Suprapubic skin (tissue), 4 donors: ENCODE measurements at regions not wholly inside any gene's neighbourhood (a gene's known extent, or its start where the extent isn't known, plus 50 kb on each side); places are given as distances from the start of the nearest gene placed in this dataset.

Experiments used
- DNase-seq, 2 donors: peaks; one replicate each; pipeline ENCODE4 v3.0.0-alpha.2; 2019; ENCODE audit warnings: low spot score in 2 of 2
- H3K27ac ChIP-seq: fragments of 200-600 bp; sonication (generic); one replicate; pipeline ENCODE4 v1.5.1; 2019
- H3K27me3 ChIP-seq: fragments of 200-600 bp; sonication (generic); one replicate; pipeline ENCODE4 v1.5.1; 2019
- H3K36me3 ChIP-seq: fragments of 200-600 bp; sonication (generic); one replicate; pipeline ENCODE4 v1.5.1; 2019
- H3K4me1 ChIP-seq: fragments of 200-600 bp; sonication (generic); one replicate; pipeline ENCODE4 v1.5.1; 2019
- H3K4me3 ChIP-seq: fragments of 200-600 bp; sonication (generic); one replicate; pipeline ENCODE4 v1.5.1; 2019; ENCODE audit warnings: mild to moderate bottlenecking
- H3K9me3 ChIP-seq: fragments of 200-600 bp; sonication (generic); one replicate; pipeline ENCODE4 v1.5.1; 2019
- CTCF ChIP-seq, 2 donors: fragments of 200-600 bp in 1 of 2; fragments of 450-650 bp in 1 of 2; sonication (generic) in 1 of 2; IDR thresholded peaks; one replicate each; pipeline ENCODE4 v1.5.1; 2016 to 2019; ENCODE audit warnings: antibody characterized with exemption in 2 of 2, mild to moderate bottlenecking in 1 of 2, moderate library complexity in 1 of 2
- EP300 ChIP-seq: sonication (generic); formaldehyde crosslinking; IDR thresholded peaks from one replicate; pipeline ENCODE4 v1.6.1; 2017; ENCODE audit warnings: antibody characterized with exemption
- POLR2A ChIP-seq, 2 donors: fragments of 450-650 bp; IDR thresholded peaks; one replicate each; pipeline ENCODE4 v1.6.1; 2017; ENCODE audit warnings: antibody characterized with exemption in 2 of 2, mild to moderate bottlenecking in 2 of 2, moderate library complexity in 2 of 2
- POLR2AphosphoS5 ChIP-seq, 3 donors: sonication (generic); formaldehyde crosslinking; IDR thresholded peaks; one replicate each; pipeline ENCODE4 v1.6.1; 2017; ENCODE audit warnings: antibody characterized with exemption in 3 of 3
- WGBS: methylation state at CpG from one replicate; pipeline ENCODE4 v1.1.5; 2018; 5-methylcytosine and 5-hydroxymethylcytosine counted together

- Histone ChIP-seq H3K27ac (no peak overlapping the region), H3K27me3 (no peaks in the 10 kb centered on the region), H3K4me3 (no peak overlapping the region), H3K4me1 (no peaks in the 10 kb centered on the region), H3K9me3 (no peaks in the 10 kb centered on the region), H3K36me3 (no peaks in the 10 kb centered on the region)
- WGBS: 67% methylated on average over 2 of the region's 2 CpGs
- TF ChIP-seq CTCF (IDR thresholded peaks at IDR 0.05) (no peak), POLR2AphosphoS5 (IDR thresholded peaks at IDR 0.05) (no peak), EP300 (no peak), POLR2A (IDR thresholded peaks at IDR 0.05) (no peak)
- DNase-seq: no peak
These were observed 178.9 kb downstream of the METTL4 start for GRCh38 chr18:2392446-2392845.

- no peaks in the 10 kb centered on the region for H3K4me1 ChIP-seq
- no peaks in the 10 kb centered on the region for H3K36me3 ChIP-seq
- no peaks in the 10 kb centered on the region for H3K27me3 ChIP-seq
- no peak for DNase-seq
- no peaks in the 10 kb centered on the region for H3K9me3 ChIP-seq
- WGBS: 62% methylated on average over 7 of the region's 7 CpGs
- no peak overlapping the region for H3K27ac ChIP-seq
- H3K4me3 ChIP-seq: no peak overlapping the region
- TF ChIP-seq EP300: no peak
- TF ChIP-seq CTCF (IDR thresholded peaks at IDR 0.05): no peak
- TF ChIP-seq POLR2A (IDR thresholded peaks at IDR 0.05): no peak
- no peak for TF ChIP-seq POLR2AphosphoS5 (IDR thresholded peaks at IDR 0.05)
These were observed 176.6 kb downstream of the METTL4 start for GRCh38 chr18:2394684-2395083.

GRCh38 chr18:2395427-2396161 is 175.7 kb downstream of the METTL4 start:
- H3K4me3 ChIP-seq: no peak overlapping the region
- 71% methylated on average over 3 of the region's 3 CpGs for WGBS
- H3K27me3 ChIP-seq: no peaks in the 10 kb centered on the region
- H3K36me3 ChIP-seq: no peaks in the 10 kb centered on the region
- no peaks in the 10 kb centered on the region for H3K4me1 ChIP-seq
- H3K9me3 ChIP-seq: no peaks in the 10 kb centered on the region
- H3K27ac ChIP-seq: no peak overlapping the region
- DNase-seq: no peak
- TF ChIP-seq EP300 (no peak), POLR2AphosphoS5 (IDR thresholded peaks at IDR 0.05) (no peak), CTCF (IDR thresholded peaks at IDR 0.05) (no peak), POLR2A (IDR thresholded peaks at IDR 0.05) (no peak)

- Histone ChIP-seq H3K27ac (no peak overlapping the region), H3K4me3 (no peak overlapping the region), H3K4me1 (no peaks in the 10 kb centered on the region), H3K27me3 (no peaks in the 10 kb centered on the region), H3K36me3 (no peaks in the 10 kb centered on the region), H3K9me3 (no peaks in the 10 kb centered on the region)
- no peak for DNase-seq
- TF ChIP-seq CTCF (IDR thresholded peaks at IDR 0.05) (no peak), POLR2A (IDR thresholded peaks at IDR 0.05) (no peak), EP300 (no peak), POLR2AphosphoS5 (IDR thresholded peaks at IDR 0.05) (no peak)
- WGBS: 83% methylated on average over 2 of the region's 2 CpGs
These were observed 175.2 kb downstream of the METTL4 start for GRCh38 chr18:2396162-2396505.

- no peak for DNase-seq
- Histone ChIP-seq H3K9me3 (peaks cover 5% of the 10 kb centered on the region), H3K4me1 (no peaks in the 10 kb centered on the region), H3K36me3 (no peaks in the 10 kb centered on the region), H3K27ac (no peak overlapping the region), H3K4me3 (no peak overlapping the region), H3K27me3 (no peaks in the 10 kb centered on the region)
- 55% methylated on average over 2 of the region's 2 CpGs for WGBS
- TF ChIP-seq POLR2AphosphoS5 (IDR thresholded peaks at IDR 0.05) (no peak), EP300 (no peak), CTCF (IDR thresholded peaks at IDR 0.05) (no peak), POLR2A (IDR thresholded peaks at IDR 0.05) (no peak)
These were observed 170.6 kb downstream of the METTL4 start for GRCh38 chr18:2400701-2401196.
